B cell (primary cell): ENCODE measurements at regions not wholly inside any gene's neighbourhood (a gene's known extent, or its start where the extent isn't known, plus 50 kb on each side); places are given as distances from the start of the nearest gene placed in this dataset.

Experiments used
- ATAC-seq: fragments of 200-7000 bp; cut with Tn5 transposase; one replicate; pipeline ENCODE4 v1.10.0; 2021; ENCODE audit warnings: low read depth, mild to moderate bottlenecking, moderate number of reproducible peaks, moderate library complexity
- CTCF ChIA-PET: fragments of 350-600 bp; sonication (Branson Sonifier 250); formaldehyde crosslinking; loops from one replicate; lab custom pipeline; 2021; ENCODE audit warnings: antibody characterized with exemption, inconsistent platforms; lab: Charles Lee
- POLR2A ChIA-PET: fragments of 350-600 bp; sonication (Branson Sonifier 250); formaldehyde crosslinking; loops from one replicate; lab custom pipeline; 2021; ENCODE audit warnings: antibody characterized with exemption; lab: Charles Lee
- DNase-seq: peaks from one replicate; pipeline ENCODE4 v3.0.0; 2013
- H2AFZ ChIP-seq: 2 replicates; pipeline ENCODE4 v1.6.1; 2012; ENCODE audit warnings: mild to moderate bottlenecking, low read depth, low read length; ENCODE audit not compliant: insufficient read depth, poor library complexity, severe bottlenecking
- H3K27ac ChIP-seq, 2 donors: 1 replicate in 1 of 2; 2 replicates in 1 of 2; pipeline ENCODE4 v1.5.1; 2012 to 2013; ENCODE audit warnings: low read length in 2 of 2, mild to moderate bottlenecking in 2 of 2, moderate library complexity in 1 of 2
- H3K27me3 ChIP-seq, 4 experiments: fragments of 200-600 bp in 1 of 4; sonication (generic) in 1 of 4; replicated peaks in 1 of 4; 1 replicate in 2 of 4; 2 replicates in 2 of 4; pipeline versions ENCODE4 v1.6.1 to v1.7.0; 2013 to 2016; ENCODE audit warnings: low read length in 3 of 4, mild to moderate bottlenecking in 2 of 4, mixed read lengths in 1 of 4, moderate library complexity in 1 of 4; ENCODE audit not compliant: insufficient read depth in 4 of 4, control insufficient read depth in 3 of 4; ENCODE audit errors: control extremely low read depth in 1 of 4
- H3K36me3 ChIP-seq, 2 experiments: replicated peaks in 1 of 2; 1 replicate in 1 of 2; 2 replicates in 1 of 2; pipeline versions ENCODE4 v1.6.1 to v1.7.1; 2013; ENCODE audit warnings: low read length in 1 of 2; ENCODE audit not compliant: insufficient read depth in 2 of 2, control insufficient read depth in 1 of 2; ENCODE audit errors: control extremely low read depth in 1 of 2, extremely low read depth in 1 of 2
- H3K4me1 ChIP-seq, 2 donors: fragments of 200-600 bp in 1 of 2; sonication (generic) in 1 of 2; 1 replicate in 1 of 2; 2 replicates in 1 of 2; pipeline versions ENCODE4 v1.5.1 to v1.6.1; 2013 to 2017; ENCODE audit warnings: low read length in 2 of 2; ENCODE audit not compliant: control insufficient read depth in 2 of 2, insufficient read depth in 2 of 2
- H3K4me2 ChIP-seq: replicated peaks from 2 replicates; pipeline ENCODE3; 2012; ENCODE audit warnings: mild to moderate bottlenecking, low read depth, low read length; ENCODE audit not compliant: poor library complexity, severe bottlenecking
- H3K4me3 ChIP-seq, 5 experiments: fragments of 200-600 bp in 1 of 5; sonication (generic) in 1 of 5; 1 replicate in 3 of 5; 2 replicates in 2 of 5; pipeline versions ENCODE4 v1.5.1 to v1.7.0; 2011 to 2016; ENCODE audit warnings: low read length in 4 of 5, mild to moderate bottlenecking in 4 of 5, low read depth in 2 of 5, control low read depth in 1 of 5, moderate library complexity in 1 of 5; ENCODE audit not compliant: insufficient read depth in 1 of 5; ENCODE audit errors: control extremely low read depth in 1 of 5, extremely low read depth in 1 of 5
- H3K79me2 ChIP-seq: fragments of 200-600 bp; sonication (generic); one replicate; pipeline ENCODE4 v1.6.0; 2016; ENCODE audit warnings: low read length; ENCODE audit not compliant: control insufficient read depth, insufficient read depth
- H3K9ac ChIP-seq: fragments of 200-600 bp; sonication (generic); 2 replicates; pipeline ENCODE4 v1.6.1; 2017; ENCODE audit warnings: mild to moderate bottlenecking, low read length, moderate library complexity
- H3K9me3 ChIP-seq, 3 donors: one replicate each; pipeline versions ENCODE4 v1.6.1 to v1.7.1; 2013; ENCODE audit warnings: low read length in 2 of 3; ENCODE audit not compliant: control insufficient read depth in 2 of 3, insufficient read depth in 1 of 3; ENCODE audit errors: control extremely low read depth in 1 of 3
- H4K20me1 ChIP-seq: 2 replicates; pipeline ENCODE4 v1.6.0; 2012; ENCODE audit warnings: mild to moderate bottlenecking, low read length; ENCODE audit not compliant: insufficient read depth, control insufficient read depth, poor library complexity, severe bottlenecking
- H3K27ac Mint-ChIP-seq: one replicate; pipeline ENCODE4 v1.8.0; 2021; ENCODE audit warnings: mixed read lengths
- H3K27me3 Mint-ChIP-seq: one replicate; pipeline ENCODE4 v1.8.0; 2021; ENCODE audit warnings: mixed read lengths
- H3K4me1 Mint-ChIP-seq: one replicate; pipeline ENCODE4 v1.8.0; 2021; ENCODE audit warnings: mixed read lengths
- H3K4me3 Mint-ChIP-seq: one replicate; pipeline ENCODE4 v1.8.0; 2021; ENCODE audit warnings: mixed read lengths
- H3K9me3 Mint-ChIP-seq: one replicate; pipeline ENCODE4 v1.8.0; 2022; ENCODE audit warnings: mixed read lengths; ENCODE audit not compliant: insufficient read depth
- CTCF ChIP-seq: fragments of 200-600 bp; IDR thresholded peaks from one replicate; pipeline ENCODE4 v1.8.0; 2022; ENCODE audit warnings: antibody characterized with exemption, mild to moderate bottlenecking
- EZH2 ChIP-seq: IDR thresholded peaks from 2 replicates; pipeline ENCODE4 v1.6.1; 2012; ENCODE audit warnings: borderline replicate concordance, low read depth, mild to moderate bottlenecking, moderate library complexity, low read length; ENCODE audit not compliant: insufficient read depth, poor library complexity, severe bottlenecking
- WGBS: methylation state at CpG from one replicate; pipeline ENCODE4 v1.1.5; 2013; ENCODE audit warnings: missing lambda C conversion rate; ENCODE audit not compliant: insufficient coverage; 5-methylcytosine and 5-hydroxymethylcytosine counted together
- intact Hi-C: fragments of 100-400 bp; cut with micrococcal nuclease; formaldehyde crosslinking; loops from one replicate; pipeline ENCODE4 v1.10.0; 2022

GRCh38 chr10:124231168-124232155 lies 138.1 kb upstream of the CHST15 start:
- peak; percentile 62 for DNase-seq
- intact Hi-C loops, result loop anchor here (2.0 to 5.0 kb wide), 2 partner anchors 156 to 511 kb away; no protein-coding TSS in a partner anchor
- Mint-ChIP-seq H3K4me3 (peak overlapping the region; percentile 19), H3K9me3 (peaks cover 3% of the 10 kb centered on the region), H3K27me3 (no peaks in the 10 kb centered on the region), H3K4me1 (peaks cover 3% of the 10 kb centered on the region), H3K27ac (peak overlapping the region; percentile 88)
- CTCF ChIA-PET, result interaction anchor here (0.8 to 2.1 kb wide), 6 partner anchors 27 to 237 kb away, joined by 3 to 11 read pairs (median 4); no protein-coding TSS in a partner anchor
- Histone ChIP-seq H3K4me1 (no peaks in the 10 kb centered on the region), H3K27ac (no peak overlapping the region), H3K4me2 (no peak overlapping the region), H3K36me3 (no peaks in the 10 kb centered on the region), H2AFZ (no peak overlapping the region), H4K20me1 (no peaks in the 10 kb centered on the region), H3K9me3 (no peaks in the 10 kb centered on the region), H3K27me3 (no peaks in the 10 kb centered on the region), H3K9ac (no peak overlapping the region), H3K79me2 (no peaks in the 10 kb centered on the region), H3K4me3 (no peak overlapping the region)
- POLR2A ChIA-PET, result interaction anchor here (0.7 to 1.6 kb wide), 3 partner anchors 9 to 195 kb away, joined by 3 to 4 read pairs (median 3); no protein-coding TSS in a partner anchor
- no peak for TF ChIP-seq EZH2
- no peak for TF ChIP-seq CTCF
- WGBS, result 88% methylated on average over 5 of the region's 8 CpGs
- peak; percentile 55 for ATAC-seq
